Astrocyte of the cerebellum (primary cell): ENCODE measurements at regions not wholly inside any gene's neighbourhood (a gene's known extent, or its start where the extent isn't known, plus 50 kb on each side); places are given as distances from the start of the nearest gene placed in this dataset.

Experiments used
- DNase-seq: peaks from one replicate; pipeline ENCODE4 v3.0.0-alpha.2; 2011; ENCODE audit warnings: low read depth
- H3K4me3 ChIP-seq: 2 replicates; pipeline ENCODE4 v1.5.1; 2011; ENCODE audit warnings: mild to moderate bottlenecking, low read depth, low read length, moderate library complexity
- in situ Hi-C: cut with HindIII; loops from 2 replicates; pipeline ENCODE4 v1.10.0; 2017; ENCODE audit warnings: low sequenced_read_pairs
- TF ChIP-seq, protein P1 (sequence below): IDR thresholded peaks from 2 replicates; pipeline ENCODE4 v1.5.1; 2012; ENCODE audit warnings: low read length, low read depth, moderate library complexity, mild to moderate bottlenecking; ENCODE audit errors: missing control alignments

DNA sequence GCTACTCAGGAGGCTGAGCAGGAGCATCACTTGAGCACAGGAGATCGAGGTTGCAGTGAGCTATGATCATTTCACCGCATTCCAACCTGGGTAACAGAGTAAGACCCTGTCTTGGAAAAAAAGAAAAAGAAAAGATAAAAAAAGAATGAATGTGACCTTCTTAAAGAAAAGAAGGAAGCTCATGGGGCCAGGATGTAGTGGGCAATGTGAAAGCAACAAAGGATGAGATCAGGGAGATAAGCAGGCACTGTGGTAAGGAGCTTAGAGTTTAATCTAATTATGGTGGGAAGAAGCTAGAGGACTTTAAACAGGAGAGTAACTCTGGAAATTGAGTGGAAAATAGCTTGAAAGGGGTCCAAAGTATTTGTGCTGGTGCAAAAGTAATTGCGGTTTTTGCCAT is 231.6 kb upstream of the UBE2E2 start:
- no peak for DNase-seq
- in situ Hi-C loops = no loop called here
- no peak overlapping the region for H3K4me3 ChIP-seq
- TF ChIP-seq, protein P1, sequence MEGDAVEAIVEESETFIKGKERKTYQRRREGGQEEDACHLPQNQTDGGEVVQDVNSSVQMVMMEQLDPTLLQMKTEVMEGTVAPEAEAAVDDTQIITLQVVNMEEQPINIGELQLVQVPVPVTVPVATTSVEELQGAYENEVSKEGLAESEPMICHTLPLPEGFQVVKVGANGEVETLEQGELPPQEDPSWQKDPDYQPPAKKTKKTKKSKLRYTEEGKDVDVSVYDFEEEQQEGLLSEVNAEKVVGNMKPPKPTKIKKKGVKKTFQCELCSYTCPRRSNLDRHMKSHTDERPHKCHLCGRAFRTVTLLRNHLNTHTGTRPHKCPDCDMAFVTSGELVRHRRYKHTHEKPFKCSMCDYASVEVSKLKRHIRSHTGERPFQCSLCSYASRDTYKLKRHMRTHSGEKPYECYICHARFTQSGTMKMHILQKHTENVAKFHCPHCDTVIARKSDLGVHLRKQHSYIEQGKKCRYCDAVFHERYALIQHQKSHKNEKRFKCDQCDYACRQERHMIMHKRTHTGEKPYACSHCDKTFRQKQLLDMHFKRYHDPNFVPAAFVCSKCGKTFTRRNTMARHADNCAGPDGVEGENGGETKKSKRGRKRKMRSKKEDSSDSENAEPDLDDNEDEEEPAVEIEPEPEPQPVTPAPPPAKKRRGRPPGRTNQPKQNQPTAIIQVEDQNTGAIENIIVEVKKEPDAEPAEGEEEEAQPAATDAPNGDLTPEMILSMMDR = no peak

- H3K4me3 ChIP-seq = no peak overlapping the region
- no peak for DNase-seq
- in situ Hi-C loops = no loop called here
- TF ChIP-seq, protein P1 = no peak
Observed at GRCh38 chr3:22977042-22977441, 226.1 kb upstream of the UBE2E2 start.

GRCh38 chr3:22977650-22978289 is 225.4 kb upstream of the UBE2E2 start:
- no peak overlapping the region for H3K4me3 ChIP-seq
- in situ Hi-C loops = no loop called here
- TF ChIP-seq, protein P1 = no peak
- no peak for DNase-seq

GRCh38 chr3:22979581-22979980 is 223.5 kb upstream of the UBE2E2 start:
- no peak for DNase-seq
- in situ Hi-C loops = no loop called here
- H3K4me3 ChIP-seq = no peak overlapping the region
- TF ChIP-seq, protein P1 = no peak

DNA sequence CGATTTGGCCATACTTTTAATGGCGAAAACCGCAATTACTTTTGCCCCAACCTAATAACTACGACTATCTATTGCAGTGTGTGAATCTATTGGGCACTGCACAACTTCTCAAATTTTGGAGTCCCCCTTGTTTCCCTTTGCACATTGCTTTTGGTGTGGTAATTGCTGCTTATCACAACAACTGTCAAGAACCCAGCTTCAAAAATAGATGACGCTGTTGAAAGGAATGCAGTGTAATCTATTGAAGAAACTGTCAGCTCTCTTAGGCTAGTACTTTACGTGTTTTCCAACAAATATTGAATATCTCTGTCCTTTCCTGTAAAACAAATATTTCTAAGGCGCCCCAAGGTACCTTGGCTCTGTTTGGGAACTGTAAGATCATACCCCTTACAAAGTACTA is 222.8 kb upstream of the UBE2E2 start:
- TF ChIP-seq, protein P1 = no peak
- DNase-seq = no peak
- H3K4me3 ChIP-seq = no peak overlapping the region
- in situ Hi-C loops = no loop called here

- in situ Hi-C loops = no loop called here
- no peak for DNase-seq
Observed at GRCh38 chr3:22981166-22981565, 222.0 kb upstream of the UBE2E2 start.

More at GRCh38 chr3:22981166-22981565, 222.0 kb upstream of the UBE2E2 start:
- TF ChIP-seq, protein P1 = no peak
- H3K4me3 ChIP-seq = no peak overlapping the region
